PFSK-1 (cell line): ENCODE measurements at regions not wholly inside any gene's neighbourhood (a gene's known extent, or its start where the extent isn't known, plus 50 kb on each side); places are given as distances from the start of the nearest gene placed in this dataset.

Source experiments
- FOXP2 ChIP-seq: optimal IDR thresholded peaks from 2 replicates; pipeline ENCODE3; 2011; ENCODE audit warnings: borderline replicate concordance, control low read depth, inconsistent platforms; ENCODE audit not compliant: insufficient read depth; ENCODE audit errors: extremely low read length, extremely low read depth
- POLR2AphosphoS5 ChIP-seq: IDR thresholded peaks from 2 replicates; pipeline ENCODE4 v1.6.1; 2012; ENCODE audit warnings: low read depth, mild to moderate bottlenecking, control low read depth, low read length, moderate library complexity
- SIN3A ChIP-seq: IDR thresholded peaks from 2 replicates; pipeline ENCODE4 v1.6.1; 2012; ENCODE audit warnings: mild to moderate bottlenecking, low read length, moderate library complexity, borderline replicate concordance; ENCODE audit not compliant: insufficient read depth
- TAF1 ChIP-seq: IDR thresholded peaks from 2 replicates; pipeline ENCODE4 v1.6.1; 2012; ENCODE audit warnings: low read length, control low read depth, borderline replicate concordance; ENCODE audit not compliant: insufficient read depth
- TF ChIP-seq, protein P1 (sequence below), 2 experiments: IDR thresholded peaks; 2 replicates each; pipeline versions ENCODE4 v1.6.1 to v1.8.0; 2011 to 2012; ENCODE audit warnings: low read depth in 2 of 2, low read length in 2 of 2, control low read depth in 1 of 2, inconsistent platforms in 1 of 2, mild to moderate bottlenecking in 1 of 2, moderate library complexity in 1 of 2; ENCODE audit not compliant: insufficient read depth in 1 of 2

DNA sequence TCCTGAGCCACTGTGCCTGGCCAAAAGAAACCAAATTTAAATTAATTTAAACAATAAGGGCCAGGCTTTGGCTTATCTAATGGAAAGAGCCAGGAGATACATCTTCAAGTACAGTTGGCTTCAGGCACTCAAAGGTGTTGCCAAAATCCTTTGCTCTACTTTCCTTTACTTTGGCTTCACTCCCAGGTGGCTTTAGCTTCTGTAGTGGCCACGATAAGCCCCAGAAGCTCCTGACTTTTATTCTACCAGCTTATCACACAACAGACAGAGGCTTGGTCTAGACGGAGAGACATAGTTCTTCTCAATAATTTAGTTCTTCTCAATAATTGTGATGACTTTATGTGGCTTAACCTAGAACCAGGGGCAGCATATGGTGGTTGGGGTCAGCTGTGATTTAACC lies 211.2 kb upstream of the LNX1 start:
- TF ChIP-seq POLR2AphosphoS5 = no peak
- TF ChIP-seq SIN3A = no peak
- TF ChIP-seq TAF1 = no peak
- no peak for TF ChIP-seq FOXP2
- TF ChIP-seq, protein P1, sequence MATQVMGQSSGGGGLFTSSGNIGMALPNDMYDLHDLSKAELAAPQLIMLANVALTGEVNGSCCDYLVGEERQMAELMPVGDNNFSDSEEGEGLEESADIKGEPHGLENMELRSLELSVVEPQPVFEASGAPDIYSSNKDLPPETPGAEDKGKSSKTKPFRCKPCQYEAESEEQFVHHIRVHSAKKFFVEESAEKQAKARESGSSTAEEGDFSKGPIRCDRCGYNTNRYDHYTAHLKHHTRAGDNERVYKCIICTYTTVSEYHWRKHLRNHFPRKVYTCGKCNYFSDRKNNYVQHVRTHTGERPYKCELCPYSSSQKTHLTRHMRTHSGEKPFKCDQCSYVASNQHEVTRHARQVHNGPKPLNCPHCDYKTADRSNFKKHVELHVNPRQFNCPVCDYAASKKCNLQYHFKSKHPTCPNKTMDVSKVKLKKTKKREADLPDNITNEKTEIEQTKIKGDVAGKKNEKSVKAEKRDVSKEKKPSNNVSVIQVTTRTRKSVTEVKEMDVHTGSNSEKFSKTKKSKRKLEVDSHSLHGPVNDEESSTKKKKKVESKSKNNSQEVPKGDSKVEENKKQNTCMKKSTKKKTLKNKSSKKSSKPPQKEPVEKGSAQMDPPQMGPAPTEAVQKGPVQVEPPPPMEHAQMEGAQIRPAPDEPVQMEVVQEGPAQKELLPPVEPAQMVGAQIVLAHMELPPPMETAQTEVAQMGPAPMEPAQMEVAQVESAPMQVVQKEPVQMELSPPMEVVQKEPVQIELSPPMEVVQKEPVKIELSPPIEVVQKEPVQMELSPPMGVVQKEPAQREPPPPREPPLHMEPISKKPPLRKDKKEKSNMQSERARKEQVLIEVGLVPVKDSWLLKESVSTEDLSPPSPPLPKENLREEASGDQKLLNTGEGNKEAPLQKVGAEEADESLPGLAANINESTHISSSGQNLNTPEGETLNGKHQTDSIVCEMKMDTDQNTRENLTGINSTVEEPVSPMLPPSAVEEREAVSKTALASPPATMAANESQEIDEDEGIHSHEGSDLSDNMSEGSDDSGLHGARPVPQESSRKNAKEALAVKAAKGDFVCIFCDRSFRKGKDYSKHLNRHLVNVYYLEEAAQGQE (IDR thresholded peaks at IDR 0.05; ENCODE audit: insufficient read depth in 1 of 2, low read depth in 2 of 2, low read length in 2 of 2) = no peak

DNA sequence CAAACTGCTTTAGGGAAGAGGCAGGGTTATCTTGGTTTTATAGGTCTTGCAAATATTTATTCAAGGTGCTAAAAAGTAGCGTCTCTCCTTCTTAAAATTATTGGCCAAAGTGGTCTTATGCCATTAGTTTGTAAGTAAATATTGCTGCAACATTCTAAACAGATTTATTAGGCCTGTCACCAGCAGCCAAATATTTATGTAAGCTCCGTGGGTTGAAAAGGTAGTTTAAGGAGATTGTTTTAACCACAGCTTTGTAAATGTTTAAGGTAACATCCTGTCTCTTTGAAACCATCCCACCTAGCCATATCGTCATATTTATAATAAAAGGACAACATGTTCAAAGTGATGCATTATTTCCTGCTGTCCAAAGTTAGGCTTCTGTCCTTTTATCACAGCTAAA lies 210.1 kb upstream of the LNX1 start:
- no peak for TF ChIP-seq TAF1
- TF ChIP-seq SIN3A = no peak
- TF ChIP-seq POLR2AphosphoS5 = no peak
- TF ChIP-seq, protein P1 (IDR thresholded peaks at IDR 0.05; ENCODE audit: insufficient read depth in 1 of 2, low read depth in 2 of 2, low read length in 2 of 2) = no peak

DNA sequence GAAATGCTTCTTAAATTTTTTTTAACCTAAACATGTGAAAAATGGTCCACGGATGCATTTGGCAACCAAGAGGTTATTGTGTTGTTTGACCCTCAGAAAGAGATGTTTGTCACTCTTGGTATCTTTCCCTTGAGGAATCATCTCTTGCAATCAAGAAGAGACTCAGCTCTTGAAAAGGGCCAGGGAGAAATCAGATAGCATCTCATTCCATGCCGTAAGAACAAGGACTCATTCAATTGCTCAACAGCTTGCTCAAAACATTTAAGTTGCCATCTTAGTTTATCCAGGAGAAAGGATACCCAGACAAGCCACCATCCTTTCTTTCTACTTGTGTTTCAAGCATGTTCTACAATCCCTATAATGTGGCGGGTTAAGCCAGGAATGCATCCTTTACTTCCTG lies 209.5 kb upstream of the LNX1 start:
- no peak for TF ChIP-seq TAF1
- no peak for TF ChIP-seq SIN3A
- TF ChIP-seq FOXP2 = no peak
- TF ChIP-seq, protein P1 (IDR thresholded peaks at IDR 0.05; ENCODE audit: insufficient read depth in 1 of 2, low read depth in 2 of 2, low read length in 2 of 2) = no peak
- no peak for TF ChIP-seq POLR2AphosphoS5

DNA sequence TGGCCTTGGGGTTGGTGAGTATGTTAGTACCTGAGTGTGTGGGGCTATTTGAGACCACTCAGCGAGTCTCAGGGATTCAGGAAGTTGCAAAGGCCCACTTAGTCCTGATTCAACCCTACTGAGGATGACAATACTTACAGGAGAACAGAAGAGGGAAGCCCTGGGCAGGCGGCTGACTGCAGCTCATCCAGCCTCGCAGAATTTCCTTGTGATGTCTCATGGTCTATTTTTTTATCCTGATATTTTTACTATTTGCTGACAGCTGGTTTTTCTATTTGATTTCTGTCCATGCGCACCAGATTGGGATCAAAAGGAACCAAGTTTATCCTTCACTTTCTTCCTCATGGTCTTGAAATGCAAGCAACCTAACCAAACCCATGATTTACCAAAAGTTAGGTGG lies 201.8 kb upstream of the LNX1 start:
- no peak for TF ChIP-seq TAF1

DNA sequence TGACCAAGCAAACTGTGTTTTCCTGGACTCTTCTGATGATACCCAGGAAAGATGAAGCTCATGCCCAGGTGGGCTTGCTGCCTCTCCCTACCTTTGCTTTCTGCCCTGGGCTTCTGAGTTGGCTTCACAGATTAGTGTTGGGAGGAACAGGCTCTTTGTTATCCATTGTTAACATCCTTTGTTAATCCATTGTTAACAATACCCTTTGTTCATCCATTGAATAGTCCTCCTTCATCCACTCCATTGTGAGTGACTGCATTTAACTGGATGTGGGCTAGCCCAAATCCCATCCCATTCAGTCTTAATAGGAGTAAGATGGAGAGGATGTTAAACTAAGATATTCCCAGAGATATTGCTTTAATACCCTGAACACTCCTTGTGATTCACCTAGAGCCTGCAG lies 199.0 kb upstream of the LNX1 start:
- TF ChIP-seq, protein P1 (IDR thresholded peaks at IDR 0.05; ENCODE audit: insufficient read depth in 1 of 2, low read depth in 2 of 2, low read length in 2 of 2) = no peak
- TF ChIP-seq TAF1 (no peak), FOXP2 (no peak), POLR2AphosphoS5 (no peak), SIN3A (no peak)

DNA sequence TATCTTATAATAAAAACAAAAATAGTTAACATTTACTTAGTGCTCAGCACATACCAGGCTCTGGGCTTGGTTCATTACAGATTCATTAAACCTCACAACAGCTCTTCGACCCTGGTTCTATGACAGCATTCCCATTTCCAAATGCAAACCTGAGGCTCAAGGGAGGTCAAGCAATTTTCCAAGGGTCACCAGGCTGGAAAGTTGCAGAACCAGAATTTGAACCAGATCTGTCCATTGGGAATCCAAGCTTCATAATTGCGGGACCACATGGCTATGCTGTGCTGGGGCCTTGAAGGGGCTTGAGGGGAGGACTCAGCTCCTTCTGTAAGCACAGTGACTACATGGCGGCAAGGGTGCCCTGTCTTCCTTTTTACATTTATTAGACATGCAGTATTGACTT lies 197.3 kb upstream of the LNX1 start:
- TF ChIP-seq FOXP2 (no peak), TAF1 (no peak), POLR2AphosphoS5 (no peak), SIN3A (no peak)
